Skeletal muscle tissue (tissue), 3 donors: ENCODE measurements at regions not wholly inside any gene's neighbourhood (a gene's known extent, or its start where the extent isn't known, plus 50 kb on each side); places are given as distances from the start of the nearest gene placed in this dataset.

Experiments used
- H3K27ac ChIP-seq: one replicate; pipeline ENCODE4 v1.7.0; 2013; ENCODE audit warnings: mild to moderate bottlenecking, low read depth, low read length, inconsistent platforms
- H3K27me3 ChIP-seq, 3 donors: one replicate each; pipeline ENCODE4 v1.7.0; 2013; ENCODE audit warnings: low read length in 3 of 3; ENCODE audit not compliant: control insufficient read depth in 3 of 3, insufficient read depth in 3 of 3
- H3K36me3 ChIP-seq, 3 donors: one replicate each; pipeline ENCODE4 v1.7.0; 2013; ENCODE audit warnings: low read length in 3 of 3; ENCODE audit not compliant: control insufficient read depth in 3 of 3, insufficient read depth in 3 of 3
- H3K4me1 ChIP-seq, 3 donors: one replicate each; pipeline ENCODE4 v1.7.0; 2013; ENCODE audit warnings: low read length in 3 of 3, mild to moderate bottlenecking in 3 of 3; ENCODE audit not compliant: control insufficient read depth in 3 of 3, insufficient read depth in 3 of 3
- H3K4me3 ChIP-seq, 3 donors: one replicate each; pipeline ENCODE4 v1.7.0; 2013; ENCODE audit warnings: low read length in 3 of 3
- H3K9ac ChIP-seq, 3 donors: one replicate each; pipeline ENCODE4 v1.7.0; 2013; ENCODE audit warnings: low read length in 3 of 3, mild to moderate bottlenecking in 3 of 3, moderate library complexity in 2 of 3, low read depth in 1 of 3
- H3K9me3 ChIP-seq, 3 donors: one replicate each; pipeline ENCODE4 v1.7.0; 2013; ENCODE audit warnings: low read length in 3 of 3; ENCODE audit not compliant: control insufficient read depth in 3 of 3
- donor health status: Osteomylitis.

GRCh38 chr1:56397409-56397808, 182.0 kb downstream of the PLPP3 start:
- Histone ChIP-seq H3K27me3 (no peaks in the 10 kb centered on the region), H3K4me3 (no peak overlapping the region), H3K27ac (no peak overlapping the region), H3K9ac (no peak overlapping the region), H3K4me1 (peaks cover 3 to 5% (median 3%) of the 10 kb centered on the region in 3 donors), H3K36me3 (no peaks in the 10 kb centered on the region), H3K9me3 (no peaks in the 10 kb centered on the region)

GRCh38 chr1:56396581-56396980, 182.8 kb downstream of the PLPP3 start:
- H3K36me3 ChIP-seq = no peaks in the 10 kb centered on the region
- peaks cover 3 to 5% (median 3%) of the 10 kb centered on the region in 3 donors for H3K4me1 ChIP-seq
- no peak overlapping the region for H3K9ac ChIP-seq
- H3K27me3 ChIP-seq = no peaks in the 10 kb centered on the region
- H3K9me3 ChIP-seq = no peaks in the 10 kb centered on the region
- no peak overlapping the region for H3K27ac ChIP-seq
- H3K4me3 ChIP-seq = no peak overlapping the region

GRCh38 chr1:56395776-56396175, 183.6 kb downstream of the PLPP3 start:
- peaks cover 3 to 5% (median 3%) of the 10 kb centered on the region in 3 donors for H3K4me1 ChIP-seq
- H3K27ac ChIP-seq = no peak overlapping the region
- H3K36me3 ChIP-seq = no peaks in the 10 kb centered on the region
- no peak overlapping the region for H3K9ac ChIP-seq
- H3K27me3 ChIP-seq = no peaks in the 10 kb centered on the region
- no peaks in the 10 kb centered on the region for H3K9me3 ChIP-seq
- no peak overlapping the region for H3K4me3 ChIP-seq

GRCh38 chr1:56394298-56394697, 185.1 kb downstream of the PLPP3 start:
- no peaks in the 10 kb centered on the region for H3K27me3 ChIP-seq
- peaks cover 3 to 5% (median 3%) of the 10 kb centered on the region in 3 donors for H3K4me1 ChIP-seq
- no peaks in the 10 kb centered on the region for H3K9me3 ChIP-seq
- H3K9ac ChIP-seq = no peak overlapping the region
- H3K36me3 ChIP-seq = no peaks in the 10 kb centered on the region
- H3K27ac ChIP-seq = peak overlapping the region; percentile 14
- H3K4me3 ChIP-seq = no peak overlapping the region

- Histone ChIP-seq H3K36me3 (no peaks in the 10 kb centered on the region), H3K4me1 (peaks cover 0 to 3% (median 0%) of the 10 kb centered on the region in 3 donors), H3K9ac (no peak overlapping the region), H3K27ac (no peak overlapping the region), H3K27me3 (no peaks in the 10 kb centered on the region), H3K9me3 (no peaks in the 10 kb centered on the region), H3K4me3 (no peak overlapping the region)
Observed at GRCh38 chr1:56390934-56391731, 188.2 kb downstream of the PLPP3 start.

- no peak overlapping the region for H3K9ac ChIP-seq
- no peaks in the 10 kb centered on the region for H3K27me3 ChIP-seq
- no peaks in the 10 kb centered on the region for H3K9me3 ChIP-seq
- no peak overlapping the region for H3K4me3 ChIP-seq
- peaks cover 0 to 3% (median 0%) of the 10 kb centered on the region in 3 donors for H3K4me1 ChIP-seq
- H3K36me3 ChIP-seq = no peaks in the 10 kb centered on the region
- no peak overlapping the region for H3K27ac ChIP-seq
Observed at GRCh38 chr1:56390232-56390867, 189.0 kb downstream of the PLPP3 start.

GRCh38 chr1:56389813-56390212, 189.6 kb downstream of the PLPP3 start:
- H3K27ac ChIP-seq = no peak overlapping the region
- no peak overlapping the region for H3K9ac ChIP-seq
- no peaks in the 10 kb centered on the region for H3K27me3 ChIP-seq
- no peaks in the 10 kb centered on the region for H3K9me3 ChIP-seq
- H3K36me3 ChIP-seq = no peaks in the 10 kb centered on the region
- H3K4me3 ChIP-seq = no peak overlapping the region
- H3K4me1 ChIP-seq = peaks cover 0 to 3% (median 0%) of the 10 kb centered on the region in 3 donors

GRCh38 chr1:56387071-56387740, 192.2 kb downstream of the PLPP3 start:
- H3K9me3 ChIP-seq = no peaks in the 10 kb centered on the region
- H3K4me1 ChIP-seq = no peaks in the 10 kb centered on the region
- no peak overlapping the region for H3K27ac ChIP-seq
- H3K9ac ChIP-seq = no peak overlapping the region
- no peaks in the 10 kb centered on the region for H3K36me3 ChIP-seq
- no peak overlapping the region for H3K4me3 ChIP-seq
- no peaks in the 10 kb centered on the region for H3K27me3 ChIP-seq

GRCh38 chr1:56385314-56385713, 194.0 kb downstream of the PLPP3 start:
- Histone ChIP-seq H3K27me3 (no peaks in the 10 kb centered on the region), H3K4me1 (no peaks in the 10 kb centered on the region), H3K9ac (no peak overlapping the region), H3K36me3 (no peaks in the 10 kb centered on the region), H3K27ac (no peak overlapping the region), H3K9me3 (no peaks in the 10 kb centered on the region), H3K4me3 (no peak overlapping the region)

GRCh38 chr1:56382929-56383328, 196.4 kb downstream of the PLPP3 start:
- Histone ChIP-seq H3K4me1 (peaks cover 0 to 5% (median 0%) of the 10 kb centered on the region in 3 donors), H3K9me3 (no peaks in the 10 kb centered on the region), H3K27ac (no peak overlapping the region), H3K9ac (no peak overlapping the region), H3K27me3 (no peaks in the 10 kb centered on the region), H3K36me3 (no peaks in the 10 kb centered on the region), H3K4me3 (no peak overlapping the region)
